NCI-H345 treated with DMSO at 0.1 percent for 48 hours (cell line): ENCODE measurements at regions not wholly inside any gene's neighbourhood (a gene's known extent, or its start where the extent isn't known, plus 50 kb on each side); places are given as distances from the start of the nearest gene placed in this dataset.
A peak's percentile ranks its signal among the peaks of the same experiment; 100 is the strongest.
"Not testable (repeated sequence)": the region's sequence is repeated elsewhere in the genome, so short reads cannot be mapped to it uniquely, and the experiment has no call there.

Experiments used
- DNase-seq: peaks from one replicate; lab custom pipeline; 2025; ENCODE audit not compliant: unreplicated experiment; lab: John Stamatoyannopoulos, UW

GRCh38 chr10:111560027-111560426 is 483.2 kb downstream of the ADRA2A start:
- DNase-seq, result no peak

DNA sequence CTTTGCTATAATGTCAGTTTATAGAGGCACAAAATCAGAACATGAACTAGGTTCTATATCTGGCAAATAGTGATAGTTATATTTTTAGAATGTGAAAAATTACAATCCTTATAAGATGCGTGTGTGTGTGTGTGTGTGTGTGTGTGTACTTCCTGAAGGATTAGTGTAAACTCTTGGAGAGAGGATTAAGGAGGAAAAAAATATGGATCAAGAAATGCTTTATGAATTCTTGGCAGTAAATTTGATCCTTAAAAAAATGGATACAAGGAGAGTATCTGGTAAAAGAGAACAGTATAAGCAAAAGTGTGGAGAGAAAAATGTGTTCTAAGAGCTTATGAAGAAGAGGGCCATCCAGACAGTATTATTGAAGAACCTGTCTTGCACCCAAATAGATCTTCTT is 484.3 kb downstream of the ADRA2A start:
- DNase-seq, result no peak

- no peak for DNase-seq
These were observed 488.7 kb downstream of the ADRA2A start for GRCh38 chr10:111565542-111565941.

- DNase-seq, result no peak
These were observed 501.2 kb downstream of the ADRA2A start for GRCh38 chr10:111578076-111578475.

- DNase-seq, result no peak
These were observed 502.6 kb downstream of the ADRA2A start for GRCh38 chr10:111579473-111579872.

DNA sequence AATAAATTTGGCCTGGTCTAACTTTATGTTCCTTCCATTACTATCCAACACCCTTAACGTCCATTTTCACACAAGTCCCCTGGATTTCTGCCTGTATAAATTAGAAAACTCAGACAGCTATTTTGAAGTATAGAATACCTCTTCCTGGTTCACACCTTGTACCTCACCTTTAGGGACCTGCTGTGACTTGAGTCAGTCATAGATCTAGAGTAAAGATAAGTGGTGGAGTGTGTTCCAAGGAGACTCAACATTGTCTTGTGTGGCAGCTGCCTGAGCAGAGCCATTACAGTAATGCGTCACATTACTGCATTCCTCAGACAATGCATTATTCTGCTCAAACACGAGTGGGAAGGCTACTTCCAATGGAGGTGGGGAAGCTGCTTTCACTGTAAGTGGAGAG is 513.9 kb downstream of the ADRA2A start:
- no peak for DNase-seq

GRCh38 chr10:111593578-111593977 is 516.7 kb downstream of the ADRA2A start:
- DNase-seq, result no peak

DNA sequence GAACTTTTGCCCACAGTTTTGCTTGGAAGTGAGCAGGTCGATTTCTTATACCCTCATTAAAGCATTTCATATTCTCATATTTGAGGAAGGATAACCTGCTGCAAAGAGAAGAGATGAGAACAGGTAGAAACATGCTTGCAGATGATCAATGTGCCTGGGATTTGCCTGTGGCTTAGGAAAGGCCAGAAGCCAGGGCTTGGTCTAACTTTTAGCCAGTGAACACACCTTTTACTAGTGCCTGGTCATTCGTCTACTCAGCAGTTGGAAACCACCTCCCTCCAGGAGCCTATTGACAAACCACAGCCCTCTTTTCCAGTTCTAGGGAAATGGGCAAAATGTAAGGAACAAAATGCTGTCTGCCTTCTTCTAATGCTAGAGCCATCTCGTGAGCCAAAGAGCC is 518.3 kb downstream of the ADRA2A start:
- no peak for DNase-seq

DNA sequence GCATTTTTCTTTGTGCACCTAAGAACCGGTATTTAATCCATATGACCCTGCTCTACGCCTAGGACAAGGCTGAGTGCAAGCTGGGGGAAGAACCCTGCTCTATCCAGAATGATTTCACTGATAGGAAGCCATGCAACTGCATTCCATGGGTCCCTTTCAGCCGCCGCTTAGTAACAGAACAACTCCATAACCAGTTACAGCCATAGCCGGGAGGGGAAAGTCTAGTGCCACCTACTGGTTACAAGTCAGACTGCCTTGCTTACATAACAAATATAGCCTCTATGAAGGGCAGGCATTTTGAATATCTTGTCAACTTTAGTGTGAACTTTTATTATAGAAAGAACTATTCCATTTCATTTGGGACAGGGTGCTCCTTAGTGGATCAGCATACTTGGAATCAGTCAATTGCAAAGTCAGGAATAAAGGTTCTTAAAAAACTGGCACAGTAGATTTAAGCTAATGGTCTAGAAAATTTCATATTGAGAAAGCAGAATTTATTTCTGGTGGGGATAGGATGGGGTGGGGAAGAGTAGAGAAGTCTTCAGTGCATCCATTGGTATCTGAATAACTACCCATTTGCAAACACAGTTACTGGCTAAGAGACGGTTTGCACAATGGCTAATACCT is 521.7 kb downstream of the ADRA2A start:
- DNase-seq, result peak; percentile 3

GRCh38 chr10:111599943-111600342 is 523.1 kb downstream of the ADRA2A start:
- no peak for DNase-seq

- peak; percentile 38 for DNase-seq
These were observed 523.9 kb downstream of the ADRA2A start for GRCh38 chr10:111600772-111601171.

DNA sequence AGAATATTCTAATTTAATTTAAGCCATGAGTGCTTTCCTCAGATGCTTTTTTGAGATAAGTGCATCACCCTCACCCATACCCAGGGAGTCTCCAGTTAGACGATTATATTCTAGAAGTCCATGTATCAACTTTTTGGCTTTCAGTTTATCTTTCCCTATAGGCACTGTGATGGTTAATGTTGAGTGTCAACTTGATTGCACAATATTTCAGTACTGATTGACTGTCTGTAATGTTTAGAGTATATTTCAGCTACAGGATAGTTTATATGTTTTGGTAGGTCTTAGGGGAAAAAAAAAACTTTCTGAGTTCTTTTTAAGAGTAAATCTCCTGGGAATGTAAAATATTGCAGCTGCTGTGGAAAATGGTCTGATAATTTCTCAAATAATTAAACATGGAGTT is 535.4 kb downstream of the ADRA2A start:
- DNase-seq, result no peak

GRCh38 chr10:111634191-111634590 is 549.4 kb downstream of the GPAM start:
- no peak for DNase-seq

- DNase-seq, result no peak
These were observed 537.5 kb downstream of the GPAM start for GRCh38 chr10:111646021-111646420.

GRCh38 chr10:111648046-111648445 is 535.5 kb downstream of the GPAM start:
- DNase-seq, result no peak

DNA sequence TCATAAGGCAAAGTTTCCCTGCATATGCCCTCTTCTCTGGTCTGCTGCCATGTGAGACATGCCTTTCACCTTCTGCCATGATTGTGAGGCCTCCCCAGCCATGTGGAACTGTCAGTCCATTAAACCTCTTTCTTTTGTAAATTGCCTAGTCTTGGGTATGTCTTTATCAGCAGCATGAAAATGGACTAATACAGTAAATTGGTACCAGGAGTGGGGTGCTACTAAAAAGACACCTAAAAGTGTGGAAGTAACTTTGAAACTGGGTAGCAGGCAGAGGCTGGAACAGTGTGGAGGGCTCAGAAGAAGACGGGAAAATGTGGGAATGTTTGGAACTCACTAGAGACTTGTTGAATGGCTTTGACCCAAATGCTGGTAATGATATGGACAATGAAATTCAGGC is 534.5 kb downstream of the GPAM start:
- DNase-seq, result not testable (repeated sequence)

GRCh38 chr10:111650088-111650487 is 533.5 kb downstream of the GPAM start:
- DNase-seq, result no peak

DNA sequence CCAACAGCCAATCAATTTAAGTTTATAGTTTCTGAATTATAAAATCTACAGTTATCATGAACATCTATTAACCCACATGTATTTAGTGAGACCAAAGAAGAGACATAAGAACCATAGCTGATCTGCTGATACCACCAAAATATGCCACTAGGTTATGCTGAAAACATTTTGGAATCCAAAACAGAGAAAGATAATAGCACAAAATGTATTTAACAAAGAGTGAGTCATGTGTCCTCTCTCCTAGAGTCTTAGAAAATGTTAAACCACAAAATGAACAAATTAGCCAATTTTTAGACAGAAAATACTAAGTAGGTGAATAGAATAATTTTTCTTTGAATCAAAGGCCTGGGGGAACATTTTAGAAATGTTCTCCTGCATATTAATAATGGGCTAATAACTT is 527.5 kb downstream of the GPAM start:
- DNase-seq, result no peak

DNA sequence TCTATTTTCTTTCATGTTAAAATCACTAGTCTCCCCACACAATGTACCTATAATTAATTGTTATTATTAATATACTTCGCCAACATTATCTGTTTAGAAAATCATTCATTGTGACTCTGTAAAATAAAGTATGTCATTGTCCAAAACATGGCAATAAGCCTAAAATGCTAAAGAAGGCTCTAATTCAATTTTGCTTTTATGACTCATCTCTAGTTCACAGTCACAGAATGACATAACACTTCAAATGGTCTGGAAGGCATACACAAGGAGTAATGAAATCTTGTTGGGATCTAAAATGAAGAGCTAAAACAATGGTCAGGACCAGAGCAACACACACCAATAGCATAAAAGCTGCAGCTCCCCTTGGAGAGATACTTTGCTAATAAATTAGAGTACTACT is 505.8 kb downstream of the GPAM start:
- no peak for DNase-seq

GRCh38 chr10:111686796-111687195 is 496.8 kb downstream of the GPAM start:
- no peak for DNase-seq

DNA sequence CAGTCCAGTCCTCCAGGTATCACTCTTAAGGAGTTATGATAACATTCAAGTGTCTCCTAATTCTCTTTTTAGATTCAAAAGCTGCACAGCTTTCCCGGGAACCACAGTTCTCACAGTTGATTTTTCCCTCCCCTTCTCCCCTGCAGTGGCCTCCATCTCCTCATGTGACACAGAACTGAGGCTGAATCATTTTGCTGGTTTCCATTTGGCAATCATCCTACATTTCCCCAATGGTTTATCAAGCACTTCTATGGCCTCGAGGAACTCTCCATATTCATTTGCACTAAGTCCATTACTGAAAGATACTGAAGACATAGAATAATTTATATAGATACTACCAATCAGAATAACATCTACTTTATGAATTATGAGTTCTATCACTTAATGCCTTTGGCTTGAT is 484.9 kb downstream of the GPAM start:
- no peak for DNase-seq

DNA sequence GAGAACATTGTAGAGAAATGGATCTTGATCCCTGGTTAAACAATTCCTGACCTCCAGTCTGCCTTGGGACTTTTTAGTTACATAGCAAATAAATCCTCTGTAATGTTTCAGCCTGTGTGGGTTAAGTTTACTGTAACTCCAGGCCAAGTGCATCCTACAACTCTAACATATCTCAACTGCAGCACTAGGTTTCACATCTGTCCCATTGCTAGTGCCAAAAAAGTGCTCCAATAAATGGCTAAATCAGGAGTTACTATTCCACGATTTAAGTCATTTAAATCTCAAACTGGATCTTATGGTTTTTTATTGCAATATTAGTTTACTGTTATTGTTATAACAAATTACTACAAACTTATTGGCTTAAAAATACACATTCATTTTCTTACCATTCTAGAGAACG is 479.6 kb downstream of the GPAM start:
- DNase-seq, result no peak

DNA sequence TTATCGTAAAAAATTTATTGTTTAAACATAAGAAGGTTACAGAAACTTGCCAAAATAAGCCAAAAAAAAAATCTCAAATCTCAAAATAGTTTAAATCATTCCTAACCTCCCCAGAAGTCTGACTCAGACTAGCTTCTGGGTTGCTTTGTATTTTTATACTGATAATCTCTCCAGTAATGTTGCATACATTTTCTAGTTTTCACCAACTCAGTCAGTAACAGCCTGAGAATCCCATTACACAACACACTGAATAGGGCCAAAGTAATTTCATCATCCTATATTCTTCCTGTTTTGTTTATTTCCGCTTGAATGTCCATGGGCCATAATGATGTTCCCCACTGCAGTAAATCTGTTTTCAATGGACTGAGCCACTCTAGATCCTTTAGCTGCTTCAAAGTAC is 478.5 kb downstream of the GPAM start:
- DNase-seq, result no peak

GRCh38 chr10:111706331-111706730 is 477.2 kb downstream of the GPAM start:
- no peak for DNase-seq
